ENCODE measurements at regions not wholly inside any gene's neighbourhood (a gene's known extent, or its start where the extent isn't known, plus 50 kb on each side); places are given as distances from the start of the nearest gene placed in this dataset.
A peak's percentile ranks its signal among the peaks of the same experiment; 100 is the strongest.

DNA sequence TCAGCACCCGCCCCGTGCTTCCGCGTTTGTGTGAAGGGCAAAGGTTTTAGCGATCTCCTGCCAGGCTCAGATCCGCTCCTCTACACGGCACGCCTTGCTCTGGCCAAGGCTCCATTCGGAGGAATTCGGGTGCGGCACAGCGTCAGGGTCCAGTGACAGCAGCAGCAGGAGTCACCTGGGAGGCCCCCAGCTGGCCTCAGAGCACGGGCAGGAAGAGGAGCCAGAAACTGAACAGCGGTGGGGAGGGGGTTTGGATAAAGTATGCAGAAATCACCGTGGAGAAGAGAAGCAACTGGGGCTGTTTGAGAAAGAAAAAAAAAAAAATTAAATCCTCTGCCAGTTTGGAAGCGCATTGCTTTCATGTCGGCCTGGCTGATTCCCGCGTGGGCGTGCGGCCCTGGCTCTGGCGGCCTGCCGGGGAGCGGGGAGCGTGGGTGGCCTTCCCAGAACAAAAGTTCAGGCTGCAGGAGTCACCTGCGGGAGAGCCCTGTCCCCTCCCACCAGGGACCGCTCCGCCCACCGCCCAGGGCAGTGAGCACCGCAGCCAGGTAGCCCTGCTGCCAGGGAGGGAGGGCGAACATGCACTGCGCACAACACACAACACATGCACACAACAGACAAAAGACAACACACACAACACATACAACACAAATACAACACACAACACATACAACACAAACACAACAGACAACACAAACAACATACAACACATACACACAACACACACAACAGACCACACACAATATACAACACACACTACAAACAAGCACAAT is 107.6 kb downstream of the ETS2 start (continued):
- TF ChIP-seq, protein P1, sequence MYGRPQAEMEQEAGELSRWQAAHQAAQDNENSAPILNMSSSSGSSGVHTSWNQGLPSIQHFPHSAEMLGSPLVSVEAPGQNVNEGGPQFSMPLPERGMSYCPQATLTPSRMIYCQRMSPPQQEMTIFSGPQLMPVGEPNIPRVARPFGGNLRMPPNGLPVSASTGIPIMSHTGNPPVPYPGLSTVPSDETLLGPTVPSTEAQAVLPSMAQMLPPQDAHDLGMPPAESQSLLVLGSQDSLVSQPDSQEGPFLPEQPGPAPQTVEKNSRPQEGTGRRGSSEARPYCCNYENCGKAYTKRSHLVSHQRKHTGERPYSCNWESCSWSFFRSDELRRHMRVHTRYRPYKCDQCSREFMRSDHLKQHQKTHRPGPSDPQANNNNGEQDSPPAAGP (tag by site-specific recombination; IDR thresholded peaks at IDR 0.05): peak; percentile 31; the same call in 1 of the 2 replicates
- peak; percentile 68; the same call in 1 of the 2 replicates for TF ChIP-seq ZNF324 (tag by site-specific recombination; IDR thresholded peaks at IDR 0.05)
- TF ChIP-seq ZNF571 (tag by site-specific recombination; IDR thresholded peaks at IDR 0.05): no peak
- TF ChIP-seq ZNF600 (tag by site-specific recombination; IDR thresholded peaks at IDR 0.05): no peak
- TF ChIP-seq ZNF791 (tag by site-specific recombination; IDR thresholded peaks at IDR 0.05): no peak
- TF ChIP-seq ZNF785 (tag by site-specific recombination; IDR thresholded peaks at IDR 0.05): no peak
- no peak for TF ChIP-seq ZNF404 (tag by site-specific recombination; IDR thresholded peaks at IDR 0.05)
- 0 out of 2 replicates have a peak, but pooled peaks have one; percentile 87 for TF ChIP-seq ZNF155 (tag by site-specific recombination; IDR thresholded peaks at IDR 0.05)
- no peak; the same call in 1 of the 2 replicates for TF ChIP-seq ZNF658 (tag by site-specific recombination; IDR thresholded peaks at IDR 0.05)
- no peak; the same call in 1 of the 2 replicates for TF ChIP-seq OSR2 (tag by site-specific recombination; IDR thresholded peaks at IDR 0.05)
- no peak for TF ChIP-seq ZNF792 (tag by site-specific recombination; IDR thresholded peaks at IDR 0.05)
- TF ChIP-seq ZBTB7A (tag by site-specific recombination; IDR thresholded peaks at IDR 0.05; ENCODE audit: low read depth): no peak
- no peak for TF ChIP-seq TCF7L2 (IDR thresholded peaks at IDR 0.05; ENCODE audit: borderline replicate concordance, low read depth, low read length)
- no peak for TF ChIP-seq ZFP37 (tag by site-specific recombination; IDR thresholded peaks at IDR 0.05)
- TF ChIP-seq ZNF514 (tag by site-specific recombination; IDR thresholded peaks at IDR 0.05): no peak
- TF ChIP-seq KLF1 (tag by site-specific recombination; IDR thresholded peaks at IDR 0.05): peak; percentile 67
- TF ChIP-seq EGR2 (tag by site-specific recombination; IDR thresholded peaks at IDR 0.05; ENCODE audit: low read depth): peak; percentile 99
- no peak for TF ChIP-seq OVOL3 (tag by site-specific recombination; IDR thresholded peaks at IDR 0.05)
- TF ChIP-seq SETDB1 (IDR thresholded peaks at IDR 0.05; ENCODE audit: insufficient read length, low read length): no peak
- TF ChIP-seq ZNF837 (tag by site-specific recombination; IDR thresholded peaks at IDR 0.05): no peak
- no peak for TF ChIP-seq SP2 (tag by site-specific recombination; IDR thresholded peaks at IDR 0.05)
- TF ChIP-seq PRDM1 (tag by site-specific recombination; IDR thresholded peaks at IDR 0.05): no peak
- no peak for TF ChIP-seq KLF16 (tag by site-specific recombination; IDR thresholded peaks at IDR 0.05)
- TF ChIP-seq SCRT2 (tag by site-specific recombination; IDR thresholded peaks at IDR 0.05): no peak
- TF ChIP-seq, protein P2, sequence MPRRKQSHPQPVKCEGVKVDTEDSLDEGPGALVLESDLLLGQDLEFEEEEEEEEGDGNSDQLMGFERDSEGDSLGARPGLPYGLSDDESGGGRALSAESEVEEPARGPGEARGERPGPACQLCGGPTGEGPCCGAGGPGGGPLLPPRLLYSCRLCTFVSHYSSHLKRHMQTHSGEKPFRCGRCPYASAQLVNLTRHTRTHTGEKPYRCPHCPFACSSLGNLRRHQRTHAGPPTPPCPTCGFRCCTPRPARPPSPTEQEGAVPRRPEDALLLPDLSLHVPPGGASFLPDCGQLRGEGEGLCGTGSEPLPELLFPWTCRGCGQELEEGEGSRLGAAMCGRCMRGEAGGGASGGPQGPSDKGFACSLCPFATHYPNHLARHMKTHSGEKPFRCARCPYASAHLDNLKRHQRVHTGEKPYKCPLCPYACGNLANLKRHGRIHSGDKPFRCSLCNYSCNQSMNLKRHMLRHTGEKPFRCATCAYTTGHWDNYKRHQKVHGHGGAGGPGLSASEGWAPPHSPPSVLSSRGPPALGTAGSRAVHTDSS (tag by site-specific recombination; IDR thresholded peaks at IDR 0.05): no peak
- TF ChIP-seq, protein P3, sequence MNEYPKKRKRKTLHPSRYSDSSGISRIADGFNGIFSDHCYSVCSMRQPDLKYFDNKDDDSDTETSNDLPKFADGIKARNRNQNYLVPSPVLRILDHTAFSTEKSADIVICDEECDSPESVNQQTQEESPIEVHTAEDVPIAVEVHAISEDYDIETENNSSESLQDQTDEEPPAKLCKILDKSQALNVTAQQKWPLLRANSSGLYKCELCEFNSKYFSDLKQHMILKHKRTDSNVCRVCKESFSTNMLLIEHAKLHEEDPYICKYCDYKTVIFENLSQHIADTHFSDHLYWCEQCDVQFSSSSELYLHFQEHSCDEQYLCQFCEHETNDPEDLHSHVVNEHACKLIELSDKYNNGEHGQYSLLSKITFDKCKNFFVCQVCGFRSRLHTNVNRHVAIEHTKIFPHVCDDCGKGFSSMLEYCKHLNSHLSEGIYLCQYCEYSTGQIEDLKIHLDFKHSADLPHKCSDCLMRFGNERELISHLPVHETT (tag by site-specific recombination; IDR thresholded peaks at IDR 0.05): peak; percentile 26; the same call in 1 of the 2 replicates
- TF ChIP-seq ZNF521 (tag by site-specific recombination; IDR thresholded peaks at IDR 0.05): no peak
- no peak for TF ChIP-seq ZNF175 (tag by site-specific recombination; IDR thresholded peaks at IDR 0.05)
- TF ChIP-seq ZNF423 (tag by site-specific recombination; IDR thresholded peaks at IDR 0.05): no peak
- no peak for TF ChIP-seq ZNF654 (tag by site-specific recombination; IDR thresholded peaks at IDR 0.05; ENCODE audit: low read depth)
- no peak for TF ChIP-seq ZNF274 (IDR thresholded peaks at IDR 0.05; ENCODE audit: low read length)
- no peak for TF ChIP-seq ZNF274 (tag by site-specific recombination; IDR thresholded peaks at IDR 0.05; ENCODE audit: borderline replicate concordance)
- no peak for TF ChIP-seq ZNF426 (tag by site-specific recombination; IDR thresholded peaks at IDR 0.05)
- TF ChIP-seq ZNF311 (tag by site-specific recombination; IDR thresholded peaks at IDR 0.05; ENCODE audit: borderline replicate concordance): no peak
- TF ChIP-seq, protein P4, sequence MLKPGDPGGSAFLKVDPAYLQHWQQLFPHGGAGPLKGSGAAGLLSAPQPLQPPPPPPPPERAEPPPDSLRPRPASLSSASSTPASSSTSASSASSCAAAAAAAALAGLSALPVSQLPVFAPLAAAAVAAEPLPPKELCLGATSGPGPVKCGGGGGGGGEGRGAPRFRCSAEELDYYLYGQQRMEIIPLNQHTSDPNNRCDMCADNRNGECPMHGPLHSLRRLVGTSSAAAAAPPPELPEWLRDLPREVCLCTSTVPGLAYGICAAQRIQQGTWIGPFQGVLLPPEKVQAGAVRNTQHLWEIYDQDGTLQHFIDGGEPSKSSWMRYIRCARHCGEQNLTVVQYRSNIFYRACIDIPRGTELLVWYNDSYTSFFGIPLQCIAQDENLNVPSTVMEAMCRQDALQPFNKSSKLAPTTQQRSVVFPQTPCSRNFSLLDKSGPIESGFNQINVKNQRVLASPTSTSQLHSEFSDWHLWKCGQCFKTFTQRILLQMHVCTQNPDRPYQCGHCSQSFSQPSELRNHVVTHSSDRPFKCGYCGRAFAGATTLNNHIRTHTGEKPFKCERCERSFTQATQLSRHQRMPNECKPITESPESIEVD (tag by site-specific recombination; IDR thresholded peaks at IDR 0.05): no peak
- no peak for TF ChIP-seq ZNF239 (tag by site-specific recombination; IDR thresholded peaks at IDR 0.05)
- no peak for TF ChIP-seq ZNF626 (tag by site-specific recombination; IDR thresholded peaks at IDR 0.05)
